ENCODE measurements at regions not wholly inside any gene's neighbourhood (a gene's known extent, or its start where the extent isn't known, plus 50 kb on each side); places are given as distances from the start of the nearest gene placed in this dataset.

- no peak for DNase-seq
- intact Hi-C loops (cut with micrococcal nuclease; ENCODE audit: unreplicated experiment), result no loop called here
- H3K9me3 Mint-ChIP-seq (ENCODE audit: low read depth, unreplicated experiment), result no peaks in the 10 kb centered on the region
- no peak overlapping the region for H3K4me3 Mint-ChIP-seq (ENCODE audit: low read depth, unreplicated experiment)
- H3K27ac Mint-ChIP-seq (ENCODE audit: unreplicated experiment), result no peak overlapping the region
- no peak for TF ChIP-seq CTCF (IDR thresholded peaks at IDR 0.05; ENCODE audit: unreplicated experiment)
- no TSS peak for BruUV-seq (replicated peaks)
- H3K27me3 Mint-ChIP-seq (ENCODE audit: unreplicated experiment), result no peaks in the 10 kb centered on the region
- H3K4me1 Mint-ChIP-seq (ENCODE audit: low read depth, unreplicated experiment), result no peaks in the 10 kb centered on the region
- CTCF ChIA-PET, result interaction anchor here (0.9 kb wide), 1 partner anchor 8 kb away, joined by 4 read pairs; no protein-coding TSS in a partner anchor
- H3K36me3 Mint-ChIP-seq (ENCODE audit: insufficient read depth, unreplicated experiment), result no peaks in the 10 kb centered on the region
These were observed 677.5 kb downstream of the ACTL7B start for GRCh38 chr9:108178318-108178717.

GRCh38 chr9:108168236-108168850 lies 678.8 kb upstream of the KLF4 start:
- BruUV-seq (replicated peaks), result no TSS peak
- no peak overlapping the region for H3K4me3 Mint-ChIP-seq (ENCODE audit: low read depth, unreplicated experiment)
- H3K36me3 Mint-ChIP-seq (ENCODE audit: insufficient read depth, unreplicated experiment), result no peaks in the 10 kb centered on the region
- peaks cover 4% of the 10 kb centered on the region for H3K9me3 Mint-ChIP-seq (ENCODE audit: low read depth, unreplicated experiment)
- CTCF ChIA-PET, result no interaction called here
- H3K4me1 Mint-ChIP-seq (ENCODE audit: low read depth, unreplicated experiment), result peaks cover 7% of the 10 kb centered on the region
- intact Hi-C loops (cut with micrococcal nuclease; ENCODE audit: unreplicated experiment), result no loop called here
- no peak overlapping the region for H3K27ac Mint-ChIP-seq (ENCODE audit: unreplicated experiment)
- DNase-seq, result no peak
- TF ChIP-seq CTCF (IDR thresholded peaks at IDR 0.05; ENCODE audit: unreplicated experiment), result no peak
- peaks cover 15% of the 10 kb centered on the region for H3K27me3 Mint-ChIP-seq (ENCODE audit: unreplicated experiment)

DNA sequence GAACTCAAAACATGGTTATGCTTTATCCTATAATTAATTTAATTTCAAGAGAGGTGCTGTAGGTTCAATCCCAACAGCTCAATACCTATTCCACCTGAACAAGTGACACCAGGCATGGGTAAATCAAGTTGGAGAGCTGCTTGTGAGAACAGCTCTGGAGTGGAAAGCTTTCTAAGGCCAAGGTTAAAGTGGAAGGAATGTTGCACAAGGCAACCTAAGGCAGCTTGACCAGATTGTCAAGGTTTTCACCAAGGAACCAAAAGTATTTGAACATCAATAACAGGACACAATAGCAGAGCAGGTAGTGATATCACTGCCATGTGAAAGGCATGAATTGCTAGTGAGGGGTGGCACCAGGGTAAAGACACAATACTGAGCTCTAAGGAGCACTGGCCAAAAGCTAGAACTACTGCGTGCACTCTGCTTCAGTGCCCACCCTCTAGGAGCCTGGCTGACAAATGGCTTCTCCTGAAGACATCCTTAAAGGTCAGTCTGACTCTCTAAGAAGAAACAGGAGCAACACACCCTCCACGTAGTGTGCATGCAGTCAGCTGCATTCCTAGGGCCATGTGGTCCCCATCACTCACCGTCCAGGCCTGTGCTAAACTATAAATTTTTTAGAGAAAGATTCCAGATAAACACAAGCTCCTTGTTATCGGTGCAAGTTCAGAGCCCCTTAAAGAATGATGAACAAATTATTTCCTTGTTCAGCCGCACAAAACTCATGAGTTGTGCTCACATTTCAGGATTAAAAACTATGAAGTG lies 677.7 kb upstream of the KLF4 start:
- intact Hi-C loops (cut with micrococcal nuclease; ENCODE audit: unreplicated experiment), result no loop called here
- H3K4me3 Mint-ChIP-seq (ENCODE audit: low read depth, unreplicated experiment), result no peak overlapping the region
- CTCF ChIA-PET, result no interaction called here
- no peaks in the 10 kb centered on the region for H3K36me3 Mint-ChIP-seq (ENCODE audit: insufficient read depth, unreplicated experiment)
- BruUV-seq (replicated peaks), result no TSS peak
- TF ChIP-seq CTCF (IDR thresholded peaks at IDR 0.05; ENCODE audit: unreplicated experiment), result no peak
- DNase-seq, result no peak
- no peak overlapping the region for H3K27ac Mint-ChIP-seq (ENCODE audit: unreplicated experiment)
- peaks cover 7% of the 10 kb centered on the region for H3K4me1 Mint-ChIP-seq (ENCODE audit: low read depth, unreplicated experiment)
- peaks cover 4% of the 10 kb centered on the region for H3K9me3 Mint-ChIP-seq (ENCODE audit: low read depth, unreplicated experiment)
- H3K27me3 Mint-ChIP-seq (ENCODE audit: unreplicated experiment), result peaks cover 15% of the 10 kb centered on the region

GRCh38 chr9:108166519-108166918 lies 677.0 kb upstream of the KLF4 start:
- H3K27ac Mint-ChIP-seq (ENCODE audit: unreplicated experiment), result no peak overlapping the region
- H3K36me3 Mint-ChIP-seq (ENCODE audit: insufficient read depth, unreplicated experiment), result no peaks in the 10 kb centered on the region
- H3K27me3 Mint-ChIP-seq (ENCODE audit: unreplicated experiment), result peaks cover 15% of the 10 kb centered on the region
- TF ChIP-seq CTCF (IDR thresholded peaks at IDR 0.05; ENCODE audit: unreplicated experiment), result no peak
- no TSS peak for BruUV-seq (replicated peaks)
- H3K4me1 Mint-ChIP-seq (ENCODE audit: low read depth, unreplicated experiment), result peaks cover 7% of the 10 kb centered on the region
- DNase-seq, result no peak
- no peak overlapping the region for H3K4me3 Mint-ChIP-seq (ENCODE audit: low read depth, unreplicated experiment)
- CTCF ChIA-PET, result no interaction called here
- intact Hi-C loops (cut with micrococcal nuclease; ENCODE audit: unreplicated experiment), result no loop called here
- peaks cover 4% of the 10 kb centered on the region for H3K9me3 Mint-ChIP-seq (ENCODE audit: low read depth, unreplicated experiment)
